K562 (cell line): ENCODE measurements at regions not wholly inside any gene's neighbourhood (a gene's known extent, or its start where the extent isn't known, plus 50 kb on each side); places are given as distances from the start of the nearest gene placed in this dataset.

ENCODE experiments used
- CREB1 ChIP-seq, 2 experiments: sonication (generic) in 1 of 2; formaldehyde crosslinking in 1 of 2; IDR thresholded peaks; 2 replicates each; pipeline versions ENCODE4 v1.6.1 to v1.8.0; 2012 to 2022; ENCODE audit warnings: inconsistent platforms in 1 of 2, mild to moderate bottlenecking in 1 of 2, missing genetic modification reagents in 1 of 2, moderate library complexity in 1 of 2
- HDAC1 ChIP-seq, 2 experiments: fragments of 450-650 bp; IDR thresholded peaks; 2 replicates each; pipeline ENCODE4 v1.6.1; 2016 to 2017; ENCODE audit warnings: inconsistent platforms in 1 of 2, mild to moderate bottlenecking in 1 of 2, moderate library complexity in 1 of 2
- KLF6 ChIP-seq: fragments of 250-450 bp; sonication (Bioruptor Pico); IDR thresholded peaks from 2 replicates; pipeline ENCODE4 v1.4.0; 2020; ENCODE audit warnings: mild to moderate bottlenecking, moderate library complexity, borderline replicate concordance
- LCOR ChIP-seq: sonication (generic); formaldehyde crosslinking; IDR thresholded peaks from 2 replicates; pipeline ENCODE4 v1.8.0; 2022; ENCODE audit warnings: mild to moderate bottlenecking, missing genetic modification reagents
- PHTF2 ChIP-seq: fragments of 250-450 bp; sonication (Bioruptor Pico); IDR thresholded peaks from 2 replicates; pipeline ENCODE4 v1.5.0; 2021; ENCODE audit warnings: mild to moderate bottlenecking
- RUNX1 ChIP-seq: sonication (generic); IDR thresholded peaks from 2 replicates; pipeline ENCODE4 v1.6.1; 2016; ENCODE audit warnings: antibody characterized with exemption, low read depth
- TAL1 ChIP-seq: fragments of 450-650 bp; IDR thresholded peaks from 2 replicates; pipeline ENCODE4 v1.6.1; 2016; ENCODE audit warnings: mild to moderate bottlenecking
- TCF3 ChIP-seq: sonication (generic); formaldehyde crosslinking; IDR thresholded peaks from 2 replicates; pipeline ENCODE4 v1.4.0; 2020; ENCODE audit warnings: mild to moderate bottlenecking, missing genetic modification reagents
- TEAD4 ChIP-seq, 2 experiments: sonication (generic) in 1 of 2; formaldehyde crosslinking in 1 of 2; IDR thresholded peaks; 2 replicates each; pipeline versions ENCODE4 v1.6.1 to v1.8.0; 2012 to 2022; ENCODE audit warnings: borderline replicate concordance in 1 of 2, inconsistent platforms in 1 of 2, low read length in 1 of 2, mild to moderate bottlenecking in 1 of 2, missing genetic modification reagents in 1 of 2
- TRIM24 ChIP-seq, 2 experiments: fragments of 450-650 bp; IDR thresholded peaks; 2 replicates each; pipeline ENCODE4 v1.6.1; 2016
- ZBTB7A ChIP-seq: IDR thresholded peaks from 2 replicates; pipeline ENCODE4 v1.6.1; 2011; ENCODE audit warnings: low read depth, mild to moderate bottlenecking, low read length, moderate library complexity, borderline replicate concordance; ENCODE audit not compliant: control insufficient read depth
- ZNF41 ChIP-seq: fragments of 250-450 bp; sonication (Bioruptor Pico); conservative IDR thresholded peaks from 2 replicates; pipeline ENCODE4 v1.4.0; 2020; ENCODE audit warnings: mild to moderate bottlenecking
- TF ChIP-seq, protein P1 (sequence below), 2 experiments: IDR thresholded peaks; 2 replicates each; pipeline ENCODE4 v1.6.1; 2012; ENCODE audit warnings: improper control_type of control experiment in 2 of 2, low read depth in 2 of 2, low read length in 2 of 2, borderline replicate concordance in 1 of 2
- TF ChIP-seq, protein P2 (sequence below): fragments of 450-650 bp; IDR thresholded peaks from 2 replicates; pipeline ENCODE4 v1.6.1; 2018; ENCODE audit not compliant: partially characterized antibody
- TF ChIP-seq, protein P3 (sequence below), 3 experiments: fragments of 200-800 bp in 1 of 3; fragments of 250-450 bp in 1 of 3; fragments of 450-650 bp in 1 of 3; sonication (Bioruptor Pico) in 1 of 3; sonication (Bioruptor generic) in 1 of 3; formaldehyde crosslinking in 1 of 3; IDR thresholded peaks; 2 replicates each; pipeline versions ENCODE4 v1.6.1 to v1.8.0; 2016 to 2022; ENCODE audit warnings: mild to moderate bottlenecking in 2 of 3, missing genetic modification characterization in 2 of 3, missing compliant biosample characterization in 1 of 3, moderate library complexity in 1 of 3
- TF ChIP-seq, protein P4 (sequence below), 2 experiments: fragments of 450-650 bp in 1 of 2; sonication (generic) in 1 of 2; formaldehyde crosslinking in 1 of 2; IDR thresholded peaks in 1 of 2; conservative IDR thresholded peaks in 1 of 2; 2 replicates each; pipeline versions ENCODE4 v1.6.1 to v1.8.1; 2016 to 2023; ENCODE audit warnings: mild to moderate bottlenecking in 2 of 2, moderate library complexity in 2 of 2, inconsistent platforms in 1 of 2, missing genetic modification reagents in 1 of 2

DNA sequence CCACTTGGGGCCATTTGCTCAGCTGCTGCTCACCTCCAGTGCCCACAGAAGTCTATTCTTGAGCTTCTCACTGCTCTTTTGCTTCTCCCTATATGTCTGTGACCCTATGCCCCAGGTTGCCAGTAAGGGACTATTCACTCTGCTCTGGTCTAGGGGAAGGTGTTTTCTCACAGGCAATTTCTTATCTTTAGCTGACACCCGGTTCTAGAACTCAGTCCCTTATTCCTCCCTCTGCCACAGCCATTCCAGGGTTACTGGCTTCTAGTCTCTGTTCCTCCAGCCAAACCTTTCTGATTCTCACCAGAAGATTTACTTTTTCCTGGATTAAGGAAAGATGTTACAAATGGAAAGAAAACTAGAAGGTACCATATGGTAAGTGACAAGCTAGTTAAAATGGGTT is 574.0 kb downstream of the NTRK3 start (continued):
- TF ChIP-seq, protein P1, sequence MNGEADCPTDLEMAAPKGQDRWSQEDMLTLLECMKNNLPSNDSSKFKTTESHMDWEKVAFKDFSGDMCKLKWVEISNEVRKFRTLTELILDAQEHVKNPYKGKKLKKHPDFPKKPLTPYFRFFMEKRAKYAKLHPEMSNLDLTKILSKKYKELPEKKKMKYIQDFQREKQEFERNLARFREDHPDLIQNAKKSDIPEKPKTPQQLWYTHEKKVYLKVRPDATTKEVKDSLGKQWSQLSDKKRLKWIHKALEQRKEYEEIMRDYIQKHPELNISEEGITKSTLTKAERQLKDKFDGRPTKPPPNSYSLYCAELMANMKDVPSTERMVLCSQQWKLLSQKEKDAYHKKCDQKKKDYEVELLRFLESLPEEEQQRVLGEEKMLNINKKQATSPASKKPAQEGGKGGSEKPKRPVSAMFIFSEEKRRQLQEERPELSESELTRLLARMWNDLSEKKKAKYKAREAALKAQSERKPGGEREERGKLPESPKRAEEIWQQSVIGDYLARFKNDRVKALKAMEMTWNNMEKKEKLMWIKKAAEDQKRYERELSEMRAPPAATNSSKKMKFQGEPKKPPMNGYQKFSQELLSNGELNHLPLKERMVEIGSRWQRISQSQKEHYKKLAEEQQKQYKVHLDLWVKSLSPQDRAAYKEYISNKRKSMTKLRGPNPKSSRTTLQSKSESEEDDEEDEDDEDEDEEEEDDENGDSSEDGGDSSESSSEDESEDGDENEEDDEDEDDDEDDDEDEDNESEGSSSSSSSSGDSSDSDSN (IDR thresholded peaks at IDR 0.05; ENCODE audit: borderline replicate concordance in 1 of 2, low read depth in 2 of 2, low read length in 2 of 2): no peak
- TF ChIP-seq, protein P2, sequence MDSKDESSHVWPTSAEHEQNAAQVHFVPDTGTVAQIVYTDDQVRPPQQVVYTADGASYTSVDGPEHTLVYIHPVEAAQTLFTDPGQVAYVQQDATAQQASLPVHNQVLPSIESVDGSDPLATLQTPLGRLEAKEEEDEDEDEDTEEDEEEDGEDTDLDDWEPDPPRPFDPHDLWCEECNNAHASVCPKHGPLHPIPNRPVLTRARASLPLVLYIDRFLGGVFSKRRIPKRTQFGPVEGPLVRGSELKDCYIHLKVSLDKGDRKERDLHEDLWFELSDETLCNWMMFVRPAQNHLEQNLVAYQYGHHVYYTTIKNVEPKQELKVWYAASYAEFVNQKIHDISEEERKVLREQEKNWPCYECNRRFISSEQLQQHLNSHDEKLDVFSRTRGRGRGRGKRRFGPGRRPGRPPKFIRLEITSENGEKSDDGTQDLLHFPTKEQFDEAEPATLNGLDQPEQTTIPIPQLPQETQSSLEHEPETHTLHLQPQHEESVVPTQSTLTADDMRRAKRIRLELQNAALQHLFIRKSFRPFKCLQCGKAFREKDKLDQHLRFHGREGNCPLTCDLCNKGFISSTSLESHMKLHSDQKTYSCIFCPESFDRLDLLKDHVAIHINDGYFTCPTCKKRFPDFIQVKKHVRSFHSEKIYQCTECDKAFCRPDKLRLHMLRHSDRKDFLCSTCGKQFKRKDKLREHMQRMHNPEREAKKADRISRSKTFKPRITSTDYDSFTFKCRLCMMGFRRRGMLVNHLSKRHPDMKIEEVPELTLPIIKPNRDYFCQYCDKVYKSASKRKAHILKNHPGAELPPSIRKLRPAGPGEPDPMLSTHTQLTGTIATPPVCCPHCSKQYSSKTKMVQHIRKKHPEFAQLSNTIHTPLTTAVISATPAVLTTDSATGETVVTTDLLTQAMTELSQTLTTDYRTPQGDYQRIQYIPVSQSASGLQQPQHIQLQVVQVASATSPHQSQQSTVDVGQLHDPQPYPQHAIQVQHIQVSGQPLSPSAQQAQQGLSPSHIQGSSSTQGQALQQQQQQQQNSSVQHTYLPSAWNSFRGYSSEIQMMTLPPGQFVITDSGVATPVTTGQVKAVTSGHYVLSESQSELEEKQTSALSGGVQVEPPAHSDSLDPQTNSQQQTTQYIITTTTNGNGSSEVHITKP: peak; percentile 47
- TF ChIP-seq KLF6: no peak
- no peak for TF ChIP-seq ZNF41
- peak; percentile 77 for TF ChIP-seq TEAD4 (IDR thresholded peaks at IDR 0.05; ENCODE audit: low read length)
- TF ChIP-seq TEAD4 (CRISPR knock-in tag; IDR thresholded peaks at IDR 0.05; ENCODE audit: borderline replicate concordance): no peak
- TF ChIP-seq TCF3 (CRISPR knock-in tag): peak; percentile 85
- TF ChIP-seq TRIM24 (IDR thresholded peaks at IDR 0.05): peak; percentile 53 to 68; a peak in 2 of 4 replicates
- peak in 1 of 2 experiments; percentile 59; a peak in 1 of 4 replicates for TF ChIP-seq HDAC1 (IDR thresholded peaks at IDR 0.05)
- peak; percentile 83 for TF ChIP-seq TAL1
- no peak for TF ChIP-seq RUNX1
- no peak for TF ChIP-seq PHTF2 (CRISPR knock-in tag)
- TF ChIP-seq LCOR: no peak
- no peak for TF ChIP-seq ZBTB7A
- TF ChIP-seq, protein P3, sequence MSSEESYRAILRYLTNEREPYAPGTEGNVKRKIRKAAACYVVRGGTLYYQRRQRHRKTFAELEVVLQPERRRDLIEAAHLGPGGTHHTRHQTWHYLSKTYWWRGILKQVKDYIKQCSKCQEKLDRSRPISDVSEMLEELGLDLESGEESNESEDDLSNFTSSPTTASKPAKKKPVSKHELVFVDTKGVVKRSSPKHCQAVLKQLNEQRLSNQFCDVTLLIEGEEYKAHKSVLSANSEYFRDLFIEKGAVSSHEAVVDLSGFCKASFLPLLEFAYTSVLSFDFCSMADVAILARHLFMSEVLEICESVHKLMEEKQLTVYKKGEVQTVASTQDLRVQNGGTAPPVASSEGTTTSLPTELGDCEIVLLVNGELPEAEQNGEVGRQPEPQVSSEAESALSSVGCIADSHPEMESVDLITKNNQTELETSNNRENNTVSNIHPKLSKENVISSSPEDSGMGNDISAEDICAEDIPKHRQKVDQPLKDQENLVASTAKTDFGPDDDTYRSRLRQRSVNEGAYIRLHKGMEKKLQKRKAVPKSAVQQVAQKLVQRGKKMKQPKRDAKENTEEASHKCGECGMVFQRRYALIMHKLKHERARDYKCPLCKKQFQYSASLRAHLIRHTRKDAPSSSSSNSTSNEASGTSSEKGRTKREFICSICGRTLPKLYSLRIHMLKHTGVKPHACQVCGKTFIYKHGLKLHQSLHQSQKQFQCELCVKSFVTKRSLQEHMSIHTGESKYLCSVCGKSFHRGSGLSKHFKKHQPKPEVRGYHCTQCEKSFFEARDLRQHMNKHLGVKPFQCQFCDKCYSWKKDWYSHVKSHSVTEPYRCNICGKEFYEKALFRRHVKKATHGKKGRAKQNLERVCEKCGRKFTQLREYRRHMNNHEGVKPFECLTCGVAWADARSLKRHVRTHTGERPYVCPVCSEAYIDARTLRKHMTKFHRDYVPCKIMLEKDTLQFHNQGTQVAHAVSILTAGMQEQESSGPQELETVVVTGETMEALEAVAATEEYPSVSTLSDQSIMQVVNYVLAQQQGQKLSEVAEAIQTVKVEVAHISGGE (CRISPR knock-in tag; IDR thresholded peaks at IDR 0.05): no peak
- TF ChIP-seq CREB1 (IDR thresholded peaks at IDR 0.05): no peak
- no peak for TF ChIP-seq CREB1 (CRISPR knock-in tag; IDR thresholded peaks at IDR 0.05)
- TF ChIP-seq, protein P4, sequence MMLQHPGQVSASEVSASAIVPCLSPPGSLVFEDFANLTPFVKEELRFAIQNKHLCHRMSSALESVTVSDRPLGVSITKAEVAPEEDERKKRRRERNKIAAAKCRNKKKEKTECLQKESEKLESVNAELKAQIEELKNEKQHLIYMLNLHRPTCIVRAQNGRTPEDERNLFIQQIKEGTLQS (IDR thresholded peaks at IDR 0.05): no peak
- TF ChIP-seq, protein P4 (CRISPR knock-in tag; conservative IDR thresholded peaks at IDR 0.05): no peak
